ENCODE measurements at regions not wholly inside any gene's neighbourhood (a gene's known extent, or its start where the extent isn't known, plus 50 kb on each side); places are given as distances from the start of the nearest gene placed in this dataset.

DNA sequence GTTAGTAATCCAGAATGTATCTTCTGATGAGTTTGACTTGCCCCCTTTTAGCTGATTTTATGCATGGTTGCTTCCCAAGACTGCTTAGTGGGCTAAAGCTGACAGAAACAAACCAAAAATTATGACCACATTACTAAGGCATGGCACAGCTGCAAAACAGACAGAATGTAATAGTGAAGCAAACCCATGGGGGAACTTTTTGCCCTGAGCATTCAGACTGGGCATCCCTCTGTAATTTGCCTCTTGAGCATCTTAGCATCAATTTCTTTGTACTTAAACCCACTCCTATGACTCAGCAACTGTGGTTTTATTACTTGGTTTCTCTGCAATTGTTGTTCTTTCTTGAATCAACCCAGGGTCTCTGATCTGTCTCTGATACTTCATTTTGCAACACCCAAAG lies 487.3 kb upstream of the DCC start:
- TF ChIP-seq NUFIP1 (IDR thresholded peaks at IDR 0.05; ENCODE audit: partially characterized antibody) = no peak
- no peak for TF ChIP-seq SMAD4 (CRISPR knock-in tag; conservative IDR thresholded peaks at IDR 0.05)
- TF ChIP-seq RFX1 (IDR thresholded peaks at IDR 0.05) = no peak
- TF ChIP-seq TCFL5 (CRISPR knock-in tag; conservative IDR thresholded peaks at IDR 0.05) = no peak
- TF ChIP-seq HEY1 (CRISPR knock-in tag; IDR thresholded peaks at IDR 0.05; ENCODE audit: borderline replicate concordance) = no peak
- TF ChIP-seq KLF10 (CRISPR knock-in tag; IDR thresholded peaks at IDR 0.05) = no peak
- TF ChIP-seq, protein P1, sequence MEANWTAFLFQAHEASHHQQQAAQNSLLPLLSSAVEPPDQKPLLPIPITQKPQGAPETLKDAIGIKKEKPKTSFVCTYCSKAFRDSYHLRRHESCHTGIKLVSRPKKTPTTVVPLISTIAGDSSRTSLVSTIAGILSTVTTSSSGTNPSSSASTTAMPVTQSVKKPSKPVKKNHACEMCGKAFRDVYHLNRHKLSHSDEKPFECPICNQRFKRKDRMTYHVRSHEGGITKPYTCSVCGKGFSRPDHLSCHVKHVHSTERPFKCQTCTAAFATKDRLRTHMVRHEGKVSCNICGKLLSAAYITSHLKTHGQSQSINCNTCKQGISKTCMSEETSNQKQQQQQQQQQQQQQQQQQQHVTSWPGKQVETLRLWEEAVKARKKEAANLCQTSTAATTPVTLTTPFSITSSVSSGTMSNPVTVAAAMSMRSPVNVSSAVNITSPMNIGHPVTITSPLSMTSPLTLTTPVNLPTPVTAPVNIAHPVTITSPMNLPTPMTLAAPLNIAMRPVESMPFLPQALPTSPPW (CRISPR knock-in tag; IDR thresholded peaks at IDR 0.05) = no peak
- TF ChIP-seq SETDB1 (IDR thresholded peaks at IDR 0.05; ENCODE audit: low read length) = no peak
- TF ChIP-seq, protein P2, sequence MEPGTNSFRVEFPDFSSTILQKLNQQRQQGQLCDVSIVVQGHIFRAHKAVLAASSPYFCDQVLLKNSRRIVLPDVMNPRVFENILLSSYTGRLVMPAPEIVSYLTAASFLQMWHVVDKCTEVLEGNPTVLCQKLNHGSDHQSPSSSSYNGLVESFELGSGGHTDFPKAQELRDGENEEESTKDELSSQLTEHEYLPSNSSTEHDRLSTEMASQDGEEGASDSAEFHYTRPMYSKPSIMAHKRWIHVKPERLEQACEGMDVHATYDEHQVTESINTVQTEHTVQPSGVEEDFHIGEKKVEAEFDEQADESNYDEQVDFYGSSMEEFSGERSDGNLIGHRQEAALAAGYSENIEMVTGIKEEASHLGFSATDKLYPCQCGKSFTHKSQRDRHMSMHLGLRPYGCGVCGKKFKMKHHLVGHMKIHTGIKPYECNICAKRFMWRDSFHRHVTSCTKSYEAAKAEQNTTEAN (CRISPR knock-in tag; IDR thresholded peaks at IDR 0.05) = no peak
- TF ChIP-seq FOXJ3 (CRISPR knock-in tag; IDR thresholded peaks at IDR 0.05) = no peak
- TF ChIP-seq SRSF1 (IDR thresholded peaks at IDR 0.05; ENCODE audit: low read depth, low read length) = no peak
- no peak for TF ChIP-seq ZNF282 (CRISPR knock-in tag; IDR thresholded peaks at IDR 0.05)
- ATAC-seq = no peak
- in situ Hi-C loops (cut with MboI) = no loop called here
- Histone ChIP-seq H3K27ac (ENCODE audit: extremely low read depth, low read depth, low read length) (no peak overlapping the region), H3K9me3 (replicated peaks; ENCODE audit: control insufficient read depth, insufficient read depth, low read depth, low read length) (no peaks in the 10 kb centered on the region), H3K9me1 (ENCODE audit: control insufficient read depth, insufficient read depth, low read length) (no peaks in the 10 kb centered on the region), H3K9ac (ENCODE audit: insufficient read depth in 1 of 2, low read depth in 2 of 2, low read length in 2 of 2) (no peak overlapping the region), H3K27me3 (ENCODE audit: control insufficient read depth in 2 of 2, insufficient read depth in 2 of 2, low read length in 2 of 2) (no peaks in the 10 kb centered on the region), H3K79me2 (ENCODE audit: control insufficient read depth, insufficient read depth, low read length) (no peaks in the 10 kb centered on the region), H2AFZ (ENCODE audit: low read depth, low read length) (no peak overlapping the region), H3K4me2 (ENCODE audit: insufficient read depth, low read length) (no peak overlapping the region), H3K36me3 (ENCODE audit: control insufficient read depth, insufficient read depth, low read length) (no peaks in the 10 kb centered on the region), H3K4me1 (replicated peaks in 1 of 2; ENCODE audit: control insufficient read depth in 2 of 2, insufficient read depth in 2 of 2, low read length in 2 of 2) (no peaks in the 10 kb centered on the region), H3K4me3 (no peak overlapping the region), H4K20me1 (replicated peaks; ENCODE audit: control insufficient read depth, insufficient read depth, low read length) (no peaks in the 10 kb centered on the region)
- ChIA-PET POLR2A (no interaction called here), CTCF (ENCODE audit: low intra/inter-chr PET ratio) (no interaction called here)
- intact Hi-C loops (cut with micrococcal nuclease) = no loop called here
- BruUV-seq (replicated peaks) = no TSS peak
- DNase-seq (ENCODE audit: extremely low read depth in 1 of 4, low spot score in 3 of 4) = no peak
- no peak for FAIRE-seq

All from K562 (cell line).